ENCODE measurements at regions not wholly inside any gene's neighbourhood (a gene's known extent, or its start where the extent isn't known, plus 50 kb on each side); places are given as distances from the start of the nearest gene placed in this dataset.
"Not testable (repeated sequence)": the region's sequence is repeated elsewhere in the genome, so short reads cannot be mapped to it uniquely, and the experiment has no call there.

DNA sequence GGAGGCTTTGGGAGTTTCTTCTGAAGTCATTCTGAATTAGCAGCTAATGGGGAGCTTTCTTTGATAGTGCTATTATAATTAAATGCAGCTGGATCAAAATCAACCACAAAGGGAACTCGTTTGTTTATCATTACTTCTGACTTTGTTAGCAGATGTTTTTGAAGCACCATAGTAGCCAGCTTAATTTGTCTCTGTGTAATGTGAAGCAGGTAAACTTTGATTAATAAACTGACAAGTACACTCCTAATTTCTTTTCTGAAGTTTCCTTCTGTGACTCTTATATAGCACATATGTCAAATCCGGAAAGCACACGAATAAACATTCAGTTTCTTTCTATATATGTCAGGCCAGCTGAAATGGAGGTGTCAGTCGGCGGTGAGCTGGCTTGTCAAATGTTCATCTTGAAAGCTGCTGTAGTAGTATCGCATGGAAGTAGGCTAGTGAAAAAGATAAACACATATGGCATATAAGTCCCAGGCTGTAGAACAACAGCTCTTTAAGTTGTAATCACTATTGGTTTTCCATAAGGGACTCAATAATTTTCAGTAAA, 451.9 kb upstream of the ZEB2 start:
- ATAC-seq (ENCODE audit: low read depth) = no peak
- intact Hi-C loops (cut with micrococcal nuclease) = no loop called here
- H3K4me3 ChIP-seq (ENCODE audit: control extremely low read depth in 1 of 5, extremely low read depth in 1 of 5, insufficient read depth in 1 of 5, low read depth in 2 of 5, low read length in 4 of 5) = no peak overlapping the region
- no peaks in the 10 kb centered on the region for H4K20me1 ChIP-seq (ENCODE audit: control insufficient read depth, insufficient read depth, low read length, poor library complexity, severe bottlenecking)
- H3K36me3 ChIP-seq (replicated peaks in 1 of 2; ENCODE audit: control extremely low read depth in 1 of 2, control insufficient read depth in 1 of 2, extremely low read depth in 1 of 2, insufficient read depth in 2 of 2, low read length in 1 of 2) = no peaks in the 10 kb centered on the region
- Mint-ChIP-seq H3K27ac (no peak overlapping the region), H3K4me3 (no peak overlapping the region), H3K4me1 (no peaks in the 10 kb centered on the region), H3K27me3 (no peaks in the 10 kb centered on the region), H3K9me3 (ENCODE audit: insufficient read depth) (peaks cover 8% of the 10 kb centered on the region)
- H3K4me2 ChIP-seq (replicated peaks; ENCODE audit: low read depth, low read length, poor library complexity, severe bottlenecking) = no peak overlapping the region
- ChIA-PET CTCF (interaction anchor here (1.1 kb wide), 1 partner anchor 9 kb away, joined by 3 read pairs; no protein-coding TSS in a partner anchor), POLR2A (no interaction called here)
- no peak overlapping the region for H2AFZ ChIP-seq (ENCODE audit: insufficient read depth, low read depth, low read length, poor library complexity, severe bottlenecking)
- H3K27ac ChIP-seq (ENCODE audit: low read length in 2 of 2) = no peak overlapping the region
- TF ChIP-seq EZH2 (IDR thresholded peaks at IDR 0.05; ENCODE audit: borderline replicate concordance, insufficient read depth, low read depth, low read length, poor library complexity, severe bottlenecking) (no peak), CTCF (IDR thresholded peaks at IDR 0.05) (no peak)
- H3K79me2 ChIP-seq (ENCODE audit: control insufficient read depth, insufficient read depth, low read length) = no peaks in the 10 kb centered on the region
- H3K9ac ChIP-seq (ENCODE audit: low read length) = no peak overlapping the region
- peaks cover 0 to 9% (median 3%) of the 10 kb centered on the region in 3 donors for H3K9me3 ChIP-seq (ENCODE audit: control extremely low read depth in 1 of 3, control insufficient read depth in 2 of 3, insufficient read depth in 1 of 3, low read length in 2 of 3)
- no peaks in the 10 kb centered on the region for H3K27me3 ChIP-seq (replicated peaks in 1 of 4; ENCODE audit: control extremely low read depth in 1 of 4, control insufficient read depth in 3 of 4, insufficient read depth in 4 of 4, low read length in 3 of 4)
- no peak for DNase-seq
- no peaks in the 10 kb centered on the region for H3K4me1 ChIP-seq (ENCODE audit: control insufficient read depth in 2 of 2, insufficient read depth in 2 of 2, low read length in 2 of 2)
- no CpG with 5 or more reads among the region's 6 CpGs for WGBS (ENCODE audit: insufficient coverage)

- peaks cover 10% of the 10 kb centered on the region for H3K9me3 Mint-ChIP-seq (ENCODE audit: insufficient read depth)
- H3K4me2 ChIP-seq (replicated peaks; ENCODE audit: low read depth, low read length, poor library complexity, severe bottlenecking); H3K4me1 ChIP-seq (ENCODE audit: control insufficient read depth in 2 of 2, insufficient read depth in 2 of 2, low read length in 2 of 2); H3K27ac ChIP-seq (ENCODE audit: low read length in 2 of 2); CTCF ChIA-PET; H3K4me3 ChIP-seq (ENCODE audit: control extremely low read depth in 1 of 5, extremely low read depth in 1 of 5, insufficient read depth in 1 of 5, low read depth in 2 of 5, low read length in 4 of 5); POLR2A ChIA-PET; H3K79me2 ChIP-seq (ENCODE audit: control insufficient read depth, insufficient read depth, low read length); H2AFZ ChIP-seq (ENCODE audit: insufficient read depth, low read depth, low read length, poor library complexity, severe bottlenecking); DNase-seq; H3K27me3 ChIP-seq (replicated peaks in 1 of 4; ENCODE audit: control extremely low read depth in 1 of 4, control insufficient read depth in 3 of 4, insufficient read depth in 4 of 4, low read length in 3 of 4); H3K9ac ChIP-seq (ENCODE audit: low read length); intact Hi-C loops (cut with micrococcal nuclease); H4K20me1 ChIP-seq (ENCODE audit: control insufficient read depth, insufficient read depth, low read length, poor library complexity, severe bottlenecking); H3K27ac Mint-ChIP-seq; ATAC-seq (ENCODE audit: low read depth); H3K4me1 Mint-ChIP-seq; H3K36me3 ChIP-seq (replicated peaks in 1 of 2; ENCODE audit: control extremely low read depth in 1 of 2, control insufficient read depth in 1 of 2, extremely low read depth in 1 of 2, insufficient read depth in 2 of 2, low read length in 1 of 2); H3K27me3 Mint-ChIP-seq; H3K4me3 Mint-ChIP-seq: not testable (repeated sequence)
- WGBS (ENCODE audit: insufficient coverage) = no CpG with 5 or more reads among the region's 1 CpG
- peaks cover 0 to 14% (median 6%) of the 10 kb centered on the region in 3 donors for H3K9me3 ChIP-seq (ENCODE audit: control extremely low read depth in 1 of 3, control insufficient read depth in 2 of 3, insufficient read depth in 1 of 3, low read length in 2 of 3)
Measured at GRCh38 chr2:144970410-144970809, 450.5 kb upstream of the ZEB2 start.

GRCh38 chr2:144969564-144969963, 449.6 kb upstream of the ZEB2 start:
- H3K27me3 Mint-ChIP-seq; H3K36me3 ChIP-seq (replicated peaks in 1 of 2; ENCODE audit: control extremely low read depth in 1 of 2, control insufficient read depth in 1 of 2, extremely low read depth in 1 of 2, insufficient read depth in 2 of 2, low read length in 1 of 2); H3K4me3 ChIP-seq (ENCODE audit: control extremely low read depth in 1 of 5, extremely low read depth in 1 of 5, insufficient read depth in 1 of 5, low read depth in 2 of 5, low read length in 4 of 5); H3K9ac ChIP-seq (ENCODE audit: low read length); POLR2A ChIA-PET; intact Hi-C loops (cut with micrococcal nuclease); H2AFZ ChIP-seq (ENCODE audit: insufficient read depth, low read depth, low read length, poor library complexity, severe bottlenecking); H3K4me1 ChIP-seq (ENCODE audit: control insufficient read depth in 2 of 2, insufficient read depth in 2 of 2, low read length in 2 of 2); CTCF ChIA-PET; H3K27me3 ChIP-seq (replicated peaks in 1 of 4; ENCODE audit: control extremely low read depth in 1 of 4, control insufficient read depth in 3 of 4, insufficient read depth in 4 of 4, low read length in 3 of 4); H3K27ac Mint-ChIP-seq; H3K27ac ChIP-seq (ENCODE audit: low read length in 2 of 2); H3K4me1 Mint-ChIP-seq; DNase-seq; H3K4me3 Mint-ChIP-seq; H3K4me2 ChIP-seq (replicated peaks; ENCODE audit: low read depth, low read length, poor library complexity, severe bottlenecking); H4K20me1 ChIP-seq (ENCODE audit: control insufficient read depth, insufficient read depth, low read length, poor library complexity, severe bottlenecking); H3K79me2 ChIP-seq (ENCODE audit: control insufficient read depth, insufficient read depth, low read length); ATAC-seq (ENCODE audit: low read depth): not testable (repeated sequence)
- peaks cover 0 to 18% (median 9%) of the 10 kb centered on the region in 3 donors for H3K9me3 ChIP-seq (ENCODE audit: control extremely low read depth in 1 of 3, control insufficient read depth in 2 of 3, insufficient read depth in 1 of 3, low read length in 2 of 3)
- 100% methylated on average over 1 of the region's 1 CpG for WGBS (ENCODE audit: insufficient coverage)
- peaks cover 15% of the 10 kb centered on the region for H3K9me3 Mint-ChIP-seq (ENCODE audit: insufficient read depth)
